Liver (tissue), 3 donors: ENCODE measurements at regions not wholly inside any gene's neighbourhood (a gene's known extent, or its start where the extent isn't known, plus 50 kb on each side); places are given as distances from the start of the nearest gene placed in this dataset.

Experiments
- ATF3 ChIP-seq: IDR thresholded peaks from 2 replicates; pipeline ENCODE4 v1.6.1; 2016; ENCODE audit warnings: antibody characterized with exemption
- CTCF ChIP-seq: fragments of 150-350 bp; IDR thresholded peaks from 2 replicates; pipeline ENCODE4 v1.5.1; 2017; ENCODE audit warnings: improper control_type of control experiment, low read depth, low read length; ENCODE audit not compliant: missing input control
- GABPA ChIP-seq, 2 donors: IDR thresholded peaks in 1 of 2; conservative IDR thresholded peaks in 1 of 2; 2 replicates each; pipeline ENCODE4 v1.6.1; 2016; ENCODE audit warnings: antibody characterized with exemption in 2 of 2, mild to moderate bottlenecking in 1 of 2, moderate library complexity in 1 of 2
- NR2F2 ChIP-seq: IDR thresholded peaks from 2 replicates; pipeline ENCODE4 v1.6.1; 2016; ENCODE audit warnings: antibody characterized with exemption
- RAD21 ChIP-seq, 2 donors: IDR thresholded peaks; 2 replicates each; pipeline ENCODE4 v1.6.1; 2016; ENCODE audit warnings: antibody characterized with exemption in 2 of 2, mild to moderate bottlenecking in 2 of 2
- REST ChIP-seq: IDR thresholded peaks from 2 replicates; pipeline ENCODE4 v1.6.1; 2016; ENCODE audit warnings: antibody characterized with exemption, mild to moderate bottlenecking
- RXRA ChIP-seq, 2 donors: IDR thresholded peaks; 2 replicates each; pipeline ENCODE4 v1.6.1; 2017 to 2018; ENCODE audit warnings: antibody characterized with exemption in 2 of 2, mild to moderate bottlenecking in 1 of 2
- TAF1 ChIP-seq: conservative IDR thresholded peaks from 2 replicates; pipeline ENCODE4 v1.6.1; 2016; ENCODE audit warnings: antibody characterized with exemption, mild to moderate bottlenecking
- YY1 ChIP-seq: IDR thresholded peaks from 2 replicates; pipeline ENCODE4 v1.6.1; 2016; ENCODE audit warnings: antibody characterized with exemption, mild to moderate bottlenecking
- donor health status: healthy.
- donor health status: healthy.

GRCh38 chr20:60224914-60225313 lies 266.7 kb downstream of the CDH26 start:
- TF ChIP-seq CTCF: no peak
- no peak for TF ChIP-seq TAF1
- peak in 1 of 2 donors; percentile 47 for TF ChIP-seq RAD21 (IDR thresholded peaks at IDR 0.05)
- TF ChIP-seq ATF3: no peak
- no peak for TF ChIP-seq NR2F2
- no peak for TF ChIP-seq REST
- no peak for TF ChIP-seq GABPA (IDR thresholded peaks at IDR 0.05 in 1 of 2, conservative IDR thresholded peaks at IDR 0.05 in 1 of 2)
- TF ChIP-seq YY1: no peak
- TF ChIP-seq RXRA (IDR thresholded peaks at IDR 0.05): no peak
